ENCODE measurements at regions not wholly inside any gene's neighbourhood (a gene's known extent, or its start where the extent isn't known, plus 50 kb on each side); places are given as distances from the start of the nearest gene placed in this dataset.

GRCh38 chr1:94619731-94620130 lies 78.2 kb upstream of the F3 start:
- no peaks in the 10 kb centered on the region for H3K9me3 ChIP-seq
- no peaks in the 10 kb centered on the region for H3K36me3 ChIP-seq
- H3K27me3 ChIP-seq: no peaks in the 10 kb centered on the region
- TF ChIP-seq, protein P1, sequence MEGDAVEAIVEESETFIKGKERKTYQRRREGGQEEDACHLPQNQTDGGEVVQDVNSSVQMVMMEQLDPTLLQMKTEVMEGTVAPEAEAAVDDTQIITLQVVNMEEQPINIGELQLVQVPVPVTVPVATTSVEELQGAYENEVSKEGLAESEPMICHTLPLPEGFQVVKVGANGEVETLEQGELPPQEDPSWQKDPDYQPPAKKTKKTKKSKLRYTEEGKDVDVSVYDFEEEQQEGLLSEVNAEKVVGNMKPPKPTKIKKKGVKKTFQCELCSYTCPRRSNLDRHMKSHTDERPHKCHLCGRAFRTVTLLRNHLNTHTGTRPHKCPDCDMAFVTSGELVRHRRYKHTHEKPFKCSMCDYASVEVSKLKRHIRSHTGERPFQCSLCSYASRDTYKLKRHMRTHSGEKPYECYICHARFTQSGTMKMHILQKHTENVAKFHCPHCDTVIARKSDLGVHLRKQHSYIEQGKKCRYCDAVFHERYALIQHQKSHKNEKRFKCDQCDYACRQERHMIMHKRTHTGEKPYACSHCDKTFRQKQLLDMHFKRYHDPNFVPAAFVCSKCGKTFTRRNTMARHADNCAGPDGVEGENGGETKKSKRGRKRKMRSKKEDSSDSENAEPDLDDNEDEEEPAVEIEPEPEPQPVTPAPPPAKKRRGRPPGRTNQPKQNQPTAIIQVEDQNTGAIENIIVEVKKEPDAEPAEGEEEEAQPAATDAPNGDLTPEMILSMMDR (IDR thresholded peaks at IDR 0.05): no peak
- peaks cover 5 to 6% of the 10 kb centered on the region in 2 experiments for H3K4me1 ChIP-seq (ENCODE audit: control insufficient read depth in 1 of 2, insufficient read depth in 1 of 2, low read depth in 1 of 2, low read length in 1 of 2)
- H3K4me3 ChIP-seq (ENCODE audit: low read depth in 1 of 2, low read length in 1 of 2): no peak overlapping the region
- no peak overlapping the region for H3K27ac ChIP-seq

DNA sequence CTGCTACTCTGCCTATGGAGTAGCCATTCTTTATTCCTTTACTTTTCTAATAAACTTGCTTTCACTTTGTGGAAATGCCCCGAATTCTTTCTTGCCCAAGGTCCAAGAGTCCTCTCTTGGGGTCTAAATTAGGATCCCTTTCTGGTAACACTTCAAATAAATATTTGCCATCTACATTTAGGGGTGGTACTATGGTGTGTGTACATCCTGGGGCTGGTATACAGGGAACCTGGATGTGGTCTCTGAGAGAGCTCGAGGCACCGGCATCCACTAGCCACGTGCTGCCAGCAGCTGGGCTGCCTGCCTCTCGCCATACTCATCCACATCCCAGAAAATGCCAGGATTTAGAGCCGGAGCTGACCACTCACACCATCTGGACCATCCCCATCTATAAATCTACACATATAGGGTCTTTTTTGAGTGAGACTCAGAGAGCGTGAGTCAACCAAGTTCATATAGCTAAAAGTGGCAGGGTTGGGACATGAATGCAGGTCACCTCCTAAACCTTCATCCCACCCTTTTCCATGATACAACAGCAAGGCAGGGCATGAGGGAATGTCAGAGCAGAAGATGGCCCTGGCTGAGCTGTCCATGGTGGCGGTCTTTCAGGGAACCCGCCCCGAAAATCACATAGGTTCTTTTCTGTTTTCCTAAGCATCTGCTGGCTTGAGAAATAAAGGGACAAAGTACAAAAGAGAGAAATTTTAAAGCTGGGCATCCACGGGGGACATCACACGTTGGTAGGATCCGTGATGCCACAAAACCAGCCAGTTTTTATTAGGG lies 76.6 kb upstream of the F3 start:
- no peaks in the 10 kb centered on the region for H3K27me3 ChIP-seq
- H3K4me3 ChIP-seq (ENCODE audit: low read depth in 1 of 2, low read length in 1 of 2): no peak overlapping the region
- H3K36me3 ChIP-seq: no peaks in the 10 kb centered on the region
- no peaks in the 10 kb centered on the region for H3K9me3 ChIP-seq
- peaks cover 18 to 22% of the 10 kb centered on the region in 2 experiments for H3K4me1 ChIP-seq (ENCODE audit: control insufficient read depth in 1 of 2, insufficient read depth in 1 of 2, low read depth in 1 of 2, low read length in 1 of 2)
- no peak overlapping the region for H3K27ac ChIP-seq
- TF ChIP-seq, protein P1 (IDR thresholded peaks at IDR 0.05): no peak

DNA sequence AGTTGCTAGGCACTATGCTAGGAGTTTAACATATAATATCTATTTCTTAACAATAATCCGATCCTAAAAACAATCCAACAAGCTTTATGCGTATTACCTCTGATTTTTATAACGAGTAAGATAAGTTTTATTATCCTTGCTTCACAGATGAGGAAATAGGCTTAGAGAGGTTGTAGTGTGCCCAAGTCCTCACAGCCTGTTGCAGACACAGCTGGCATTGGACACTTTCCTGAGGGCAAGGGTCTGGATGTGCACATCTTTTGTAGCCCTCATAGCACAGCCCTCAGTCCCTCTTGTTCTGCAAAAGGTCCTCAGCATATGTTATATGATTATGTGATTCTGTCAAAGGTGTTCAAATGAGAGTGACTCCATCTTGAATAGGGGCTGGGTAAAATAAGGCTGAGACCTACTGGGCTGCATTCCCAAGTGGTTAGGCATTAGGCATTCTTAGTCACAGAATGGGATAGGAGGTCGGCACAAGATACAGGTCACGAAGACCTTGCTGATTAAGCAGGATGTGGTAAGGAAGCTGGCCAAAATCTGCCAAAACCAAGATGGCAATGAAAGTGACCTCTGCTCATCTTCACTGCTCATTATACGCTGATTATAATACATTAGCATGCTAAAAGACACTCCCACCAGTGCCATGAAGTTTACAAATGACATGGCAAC lies 75.7 kb upstream of the F3 start:
- TF ChIP-seq, protein P1 (IDR thresholded peaks at IDR 0.05): no peak
- Histone ChIP-seq H3K36me3 (no peaks in the 10 kb centered on the region), H3K9me3 (no peaks in the 10 kb centered on the region), H3K27me3 (no peaks in the 10 kb centered on the region), H3K27ac (no peak overlapping the region), H3K4me3 (ENCODE audit: low read depth in 1 of 2, low read length in 1 of 2) (no peak overlapping the region), H3K4me1 (ENCODE audit: control insufficient read depth in 1 of 2, insufficient read depth in 1 of 2, low read depth in 1 of 2, low read length in 1 of 2) (peaks cover 27 to 31% of the 10 kb centered on the region in 2 experiments)

DNA sequence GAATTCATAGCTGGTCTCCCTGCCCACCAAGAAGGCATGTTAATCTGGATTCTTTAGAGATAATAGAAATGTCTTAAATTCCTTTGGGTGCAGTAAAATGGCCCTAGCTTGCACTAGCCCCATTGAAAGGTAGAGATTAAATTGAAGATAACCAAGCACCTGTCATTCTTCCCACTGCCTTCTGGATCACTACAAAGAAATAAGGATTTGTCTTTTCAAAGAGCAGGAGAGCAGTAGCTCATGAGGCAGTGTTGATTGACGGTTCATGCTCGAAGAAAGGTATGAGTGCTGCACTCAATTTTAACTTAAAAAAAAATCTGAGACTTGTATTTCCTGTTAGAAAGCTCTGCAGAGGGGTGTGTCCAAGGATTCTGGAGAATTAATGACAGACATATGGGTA lies 74.9 kb upstream of the F3 start:
- Histone ChIP-seq H3K4me3 (ENCODE audit: low read depth in 1 of 2, low read length in 1 of 2) (no peak overlapping the region), H3K27ac (no peak overlapping the region), H3K4me1 (ENCODE audit: control insufficient read depth in 1 of 2, insufficient read depth in 1 of 2, low read depth in 1 of 2, low read length in 1 of 2) (peaks cover 32 to 36% of the 10 kb centered on the region in 2 experiments), H3K9me3 (no peaks in the 10 kb centered on the region), H3K36me3 (no peaks in the 10 kb centered on the region), H3K27me3 (no peaks in the 10 kb centered on the region)
- TF ChIP-seq, protein P1 (IDR thresholded peaks at IDR 0.05): no peak

DNA sequence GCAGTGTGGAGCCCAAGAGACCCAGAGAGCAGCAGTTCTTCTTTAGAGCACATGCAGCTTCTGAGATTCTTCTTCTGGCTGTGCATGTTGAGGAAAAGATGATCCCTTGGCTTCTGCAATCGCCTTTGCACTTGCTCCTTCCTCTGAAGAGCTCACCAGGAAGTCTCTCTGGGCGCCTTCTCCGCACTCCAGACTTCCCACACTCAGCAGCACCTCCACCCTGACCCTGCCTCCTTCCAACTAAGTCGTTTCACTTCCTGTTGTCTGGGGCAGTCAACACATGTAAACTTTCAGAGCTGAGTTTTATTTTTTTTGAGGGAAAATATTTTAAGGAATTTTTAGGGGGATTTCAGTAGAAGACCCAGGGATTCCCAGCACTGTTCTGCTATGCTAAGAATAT lies 73.4 kb upstream of the F3 start:
- no peaks in the 10 kb centered on the region for H3K9me3 ChIP-seq
- TF ChIP-seq, protein P1 (IDR thresholded peaks at IDR 0.05): no peak

More for the DNA sequence above, 73.4 kb upstream of the F3 start:
- Histone ChIP-seq H3K27me3 (no peaks in the 10 kb centered on the region), H3K4me3 (ENCODE audit: low read depth in 1 of 2, low read length in 1 of 2) (peak overlapping the region in 1 of 2 experiments; percentile 18), H3K36me3 (no peaks in the 10 kb centered on the region), H3K27ac (no peak overlapping the region), H3K4me1 (ENCODE audit: control insufficient read depth in 1 of 2, insufficient read depth in 1 of 2, low read depth in 1 of 2, low read length in 1 of 2) (peaks cover 35 to 42% of the 10 kb centered on the region in 2 experiments)

Measured in neutrophil (primary cell).